Astrocyte (in vitro differentiated cells and primary cell): ENCODE measurements at regions not wholly inside any gene's neighbourhood (a gene's known extent, or its start where the extent isn't known, plus 50 kb on each side); places are given as distances from the start of the nearest gene placed in this dataset.

ENCODE experiments used
- DNase-seq: peaks from one replicate; pipeline ENCODE4 v3.0.0-alpha.2; 2010; ENCODE audit warnings: low read depth
- FAIRE-seq: peaks from 2 replicates; lab custom pipeline; 2011; peaks lifted over from hg19 to GRCh38; lab: Jason Lieb, UNC
- H2AFZ ChIP-seq: 2 replicates; pipeline ENCODE4 v1.6.0; 2012; ENCODE audit warnings: low read depth, low read length, inconsistent platforms
- H3K27ac ChIP-seq: 2 replicates; pipeline ENCODE4 v1.5.1; 2011; ENCODE audit warnings: low read depth, low read length, inconsistent platforms
- H3K27me3 ChIP-seq: 2 replicates; pipeline ENCODE4 v1.6.0; 2011; ENCODE audit warnings: low read length, inconsistent platforms; ENCODE audit not compliant: insufficient read depth
- H3K36me3 ChIP-seq: 2 replicates; pipeline ENCODE4 v1.5.1; 2011; ENCODE audit warnings: low read length, inconsistent platforms; ENCODE audit not compliant: insufficient read depth
- H3K4me1 ChIP-seq: 2 replicates; pipeline ENCODE4 v1.5.1; 2011; ENCODE audit warnings: low read length, inconsistent platforms; ENCODE audit not compliant: insufficient read depth
- H3K4me2 ChIP-seq: 2 replicates; pipeline ENCODE4 v1.6.0; 2012; ENCODE audit warnings: low read length, inconsistent platforms
- H3K4me3 ChIP-seq: 2 replicates; pipeline ENCODE4 v1.5.1; 2011; ENCODE audit warnings: low read depth, mild to moderate bottlenecking, low read length, inconsistent platforms; ENCODE audit not compliant: insufficient read depth
- H3K79me2 ChIP-seq: 2 replicates; pipeline ENCODE4 v1.6.0; 2012; ENCODE audit warnings: mild to moderate bottlenecking, low read length, inconsistent platforms; ENCODE audit not compliant: insufficient read depth
- H3K9ac ChIP-seq: 2 replicates; pipeline ENCODE4 v1.6.0; 2012; ENCODE audit warnings: mild to moderate bottlenecking, low read length, inconsistent platforms
- H3K9me3 ChIP-seq: 2 replicates; pipeline ENCODE4 v1.5.1; 2012; ENCODE audit warnings: low read depth, mild to moderate bottlenecking, low read length, inconsistent platforms; ENCODE audit not compliant: insufficient read depth
- H4K20me1 ChIP-seq: 2 replicates; pipeline ENCODE4 v1.6.0; 2012; ENCODE audit warnings: low read length, inconsistent platforms; ENCODE audit not compliant: insufficient read depth
- H3K27ac Mint-ChIP-seq: one replicate; pipeline ENCODE4 v1.8.0; 2021; ENCODE audit warnings: mild to moderate bottlenecking, mixed read lengths; ENCODE audit not compliant: unreplicated experiment
- H3K27me3 Mint-ChIP-seq: one replicate; pipeline ENCODE4 v1.8.0; 2021; ENCODE audit warnings: low read depth, mixed read lengths; ENCODE audit not compliant: unreplicated experiment
- H3K36me3 Mint-ChIP-seq: one replicate; pipeline ENCODE4 v1.8.0; 2021; ENCODE audit warnings: low read depth, mixed read lengths; ENCODE audit not compliant: unreplicated experiment
- H3K4me1 Mint-ChIP-seq: one replicate; pipeline ENCODE4 v1.8.0; 2021; ENCODE audit warnings: low read depth, mixed read lengths; ENCODE audit not compliant: unreplicated experiment
- H3K4me3 Mint-ChIP-seq: one replicate; pipeline ENCODE4 v1.8.0; 2021; ENCODE audit warnings: mild to moderate bottlenecking, moderate library complexity, mixed read lengths; ENCODE audit not compliant: unreplicated experiment
- H3K9me3 Mint-ChIP-seq: one replicate; pipeline ENCODE4 v1.8.0; 2021; ENCODE audit warnings: mild to moderate bottlenecking, mixed read lengths; ENCODE audit not compliant: unreplicated experiment
- CTCF ChIP-seq: IDR thresholded peaks from 2 replicates; pipeline ENCODE4 v1.5.1; 2011; ENCODE audit warnings: low read depth, mild to moderate bottlenecking, inconsistent platforms, low read length, moderate library complexity; ENCODE audit not compliant: insufficient read depth
- EZH2 ChIP-seq: IDR thresholded peaks from 2 replicates; pipeline ENCODE4 v1.6.1; 2012; ENCODE audit warnings: mild to moderate bottlenecking, low read length, inconsistent platforms; ENCODE audit not compliant: insufficient read depth

DNA sequence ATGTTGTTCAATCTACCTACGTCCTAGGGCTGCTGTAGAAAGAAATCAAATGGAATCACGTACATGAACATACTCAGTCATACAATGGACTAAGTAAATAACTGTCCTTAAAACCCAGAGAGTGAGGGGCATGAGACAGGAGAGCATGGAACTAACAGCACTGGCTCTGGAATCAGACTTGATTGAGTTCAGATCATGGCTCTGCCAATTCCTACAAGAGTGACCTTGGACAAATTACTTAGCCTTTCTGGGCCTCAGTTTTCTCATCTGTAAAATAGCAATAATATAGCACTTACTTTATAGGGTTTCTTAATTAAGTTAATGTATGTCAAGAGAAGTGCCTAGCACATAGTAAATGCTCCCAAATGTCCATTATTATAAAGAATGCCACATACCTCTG is 106.8 kb downstream of the HNRNPLL start:
- H2AFZ ChIP-seq = no peak overlapping the region
- H3K4me1 ChIP-seq = no peaks in the 10 kb centered on the region
- H3K4me2 ChIP-seq = no peak overlapping the region
- no peak overlapping the region for H3K4me3 ChIP-seq
- Mint-ChIP-seq H3K9me3 (peaks cover 5% of the 10 kb centered on the region), H3K4me1 (peaks cover 10% of the 10 kb centered on the region), H3K27me3 (peaks cover 38% of the 10 kb centered on the region), H3K27ac (no peak overlapping the region), H3K4me3 (no peak overlapping the region), H3K36me3 (no peaks in the 10 kb centered on the region)
- H3K27me3 ChIP-seq = peaks cover 9% of the 10 kb centered on the region
- H3K9ac ChIP-seq = no peak overlapping the region
- no peak for DNase-seq
- H3K36me3 ChIP-seq = no peaks in the 10 kb centered on the region
- no peaks in the 10 kb centered on the region for H3K9me3 ChIP-seq
- no peak for FAIRE-seq
- H3K27ac ChIP-seq = no peak overlapping the region
- TF ChIP-seq CTCF (no peak), EZH2 (no peak)
- H4K20me1 ChIP-seq = no peaks in the 10 kb centered on the region
- H3K79me2 ChIP-seq = no peaks in the 10 kb centered on the region

GRCh38 chr2:38494394-38494793 is 108.3 kb downstream of the HNRNPLL start:
- Histone ChIP-seq H3K4me3 (no peak overlapping the region), H3K27me3 (peaks cover 2% of the 10 kb centered on the region), H3K36me3 (no peaks in the 10 kb centered on the region), H3K4me2 (no peak overlapping the region), H2AFZ (no peak overlapping the region), H3K4me1 (no peaks in the 10 kb centered on the region), H3K9ac (no peak overlapping the region), H3K9me3 (no peaks in the 10 kb centered on the region), H3K79me2 (no peaks in the 10 kb centered on the region), H4K20me1 (no peaks in the 10 kb centered on the region), H3K27ac (no peak overlapping the region)
- Mint-ChIP-seq H3K27me3 (peaks cover 26% of the 10 kb centered on the region), H3K36me3 (no peaks in the 10 kb centered on the region), H3K27ac (no peak overlapping the region), H3K4me1 (peaks cover 8% of the 10 kb centered on the region), H3K4me3 (no peak overlapping the region), H3K9me3 (no peaks in the 10 kb centered on the region)
- TF ChIP-seq EZH2 (no peak), CTCF (no peak)
- DNase-seq (no peak), FAIRE-seq (no peak)

DNA sequence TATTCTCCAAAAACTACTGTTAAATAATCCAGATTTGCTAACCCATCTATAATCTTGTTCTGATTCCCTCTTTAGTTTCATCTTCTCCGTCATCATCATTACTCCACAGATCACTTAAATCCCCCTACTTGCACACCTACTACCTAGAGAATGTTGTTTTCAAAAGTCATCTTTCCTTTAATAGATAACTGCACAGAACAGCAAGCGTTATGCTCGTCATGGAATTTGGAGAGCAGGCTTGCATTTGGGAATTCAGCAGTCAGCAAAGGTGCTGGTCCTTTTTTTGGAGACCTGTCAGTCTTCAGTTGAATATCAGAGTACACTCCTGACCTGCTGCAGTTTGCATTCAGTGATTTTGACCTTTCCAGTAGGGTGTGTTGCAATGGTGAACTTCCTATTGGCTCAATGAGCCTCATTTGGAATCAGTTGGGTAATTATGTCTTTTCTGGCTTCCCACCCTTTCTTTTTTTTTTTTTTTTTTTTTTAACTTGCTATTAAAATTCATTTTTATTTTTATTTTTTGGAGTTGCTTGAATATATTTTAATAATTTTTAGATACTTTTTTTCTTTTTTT is 110.6 kb downstream of the HNRNPLL start:
- Mint-ChIP-seq H3K4me3 (no peak overlapping the region), H3K4me1 (no peaks in the 10 kb centered on the region), H3K27ac (no peak overlapping the region), H3K36me3 (no peaks in the 10 kb centered on the region), H3K27me3 (peaks cover 28% of the 10 kb centered on the region), H3K9me3 (no peaks in the 10 kb centered on the region)
- no peaks in the 10 kb centered on the region for H3K27me3 ChIP-seq
- H3K27ac ChIP-seq = no peak overlapping the region
- no peaks in the 10 kb centered on the region for H4K20me1 ChIP-seq
- TF ChIP-seq CTCF (no peak), EZH2 (no peak)
- H2AFZ ChIP-seq = no peak overlapping the region
- H3K4me2 ChIP-seq = no peak overlapping the region
- H3K79me2 ChIP-seq = no peaks in the 10 kb centered on the region
- no peak overlapping the region for H3K9ac ChIP-seq
- no peaks in the 10 kb centered on the region for H3K9me3 ChIP-seq
- DNase-seq = no peak
- FAIRE-seq = no peak
- H3K4me3 ChIP-seq = no peak overlapping the region
- H3K36me3 ChIP-seq = no peaks in the 10 kb centered on the region
- H3K4me1 ChIP-seq = no peaks in the 10 kb centered on the region
